ENCODE measurements at regions not wholly inside any gene's neighbourhood (a gene's known extent, or its start where the extent isn't known, plus 50 kb on each side); places are given as distances from the start of the nearest gene placed in this dataset.
"Not testable (repeated sequence)": the region's sequence is repeated elsewhere in the genome, so short reads cannot be mapped to it uniquely, and the experiment has no call there.

GRCh38 chr13:90591260-90591926 lies 756.1 kb upstream of the MIR17HG start:
- no peak for DNase-seq

GRCh38 chr13:90591927-90592268 lies 755.6 kb upstream of the MIR17HG start:
- DNase-seq, result no peak

- DNase-seq, result no peak
These were observed 754.5 kb upstream of the MIR17HG start for GRCh38 chr13:90592943-90593342.

GRCh38 chr13:90594681-90595080 lies 752.8 kb upstream of the MIR17HG start:
- no peak for DNase-seq

- DNase-seq, result no peak
These were observed 741.8 kb upstream of the MIR17HG start for GRCh38 chr13:90605664-90606063.

- DNase-seq, result not testable (repeated sequence)
These were observed 740.6 kb upstream of the MIR17HG start for GRCh38 chr13:90606921-90607320.

GRCh38 chr13:90612391-90612790 lies 735.1 kb upstream of the MIR17HG start:
- no peak for DNase-seq

- no peak for DNase-seq
These were observed 734.3 kb upstream of the MIR17HG start for GRCh38 chr13:90613076-90613795.

GRCh38 chr13:90615236-90615635 lies 732.3 kb upstream of the MIR17HG start:
- no peak for DNase-seq

GRCh38 chr13:90615767-90616166 lies 731.7 kb upstream of the MIR17HG start:
- no peak for DNase-seq

GRCh38 chr13:90618133-90618532 lies 729.4 kb upstream of the MIR17HG start:
- no peak for DNase-seq

- DNase-seq, result no peak
These were observed 724.9 kb upstream of the MIR17HG start for GRCh38 chr13:90622541-90622940.

- no peak for DNase-seq
These were observed 724.0 kb upstream of the MIR17HG start for GRCh38 chr13:90623318-90624011.

- no peak for DNase-seq
These were observed 719.7 kb upstream of the MIR17HG start for GRCh38 chr13:90627813-90628212.

GRCh38 chr13:90628471-90628870 lies 719.0 kb upstream of the MIR17HG start:
- no peak for DNase-seq

GRCh38 chr13:90630716-90631115 lies 716.8 kb upstream of the MIR17HG start:
- no peak for DNase-seq

- no peak for DNase-seq
These were observed 715.3 kb upstream of the MIR17HG start for GRCh38 chr13:90632184-90632583.

- no peak for DNase-seq
These were observed 713.6 kb upstream of the MIR17HG start for GRCh38 chr13:90633849-90634248.

- no peak for DNase-seq
These were observed 706.5 kb upstream of the MIR17HG start for GRCh38 chr13:90640976-90641375.

- DNase-seq, result no peak
These were observed 705.6 kb upstream of the MIR17HG start for GRCh38 chr13:90641884-90642283.

GRCh38 chr13:90645582-90645981 lies 701.9 kb upstream of the MIR17HG start:
- no peak for DNase-seq

- DNase-seq, result no peak
These were observed 699.0 kb upstream of the MIR17HG start for GRCh38 chr13:90648497-90648896.

GRCh38 chr13:90652036-90652435 lies 695.5 kb upstream of the MIR17HG start:
- DNase-seq, result no peak

GRCh38 chr13:90654970-90655369 lies 692.5 kb upstream of the MIR17HG start:
- no peak for DNase-seq
